H1 (cell line): ENCODE measurements at regions not wholly inside any gene's neighbourhood (a gene's known extent, or its start where the extent isn't known, plus 50 kb on each side); places are given as distances from the start of the nearest gene placed in this dataset.

Source experiments
- CBX5 ChIP-seq: fragments of 300-800, 300-1000 bp; sonication (generic); IDR thresholded peaks from 2 replicates; pipeline ENCODE4 v1.7.1; 2016; ENCODE audit warnings: antibody characterized with exemption, low read length, low read depth
- MAFK ChIP-seq: IDR thresholded peaks from 2 replicates; pipeline ENCODE4 v1.6.1; 2012; ENCODE audit warnings: low read depth, mild to moderate bottlenecking, improper control_type of control experiment, low read length
- TF ChIP-seq, protein P1 (sequence below): IDR thresholded peaks from 2 replicates; pipeline ENCODE4 v1.6.1; 2011; ENCODE audit warnings: low read depth, mild to moderate bottlenecking, low read length; ENCODE audit not compliant: insufficient read depth

DNA sequence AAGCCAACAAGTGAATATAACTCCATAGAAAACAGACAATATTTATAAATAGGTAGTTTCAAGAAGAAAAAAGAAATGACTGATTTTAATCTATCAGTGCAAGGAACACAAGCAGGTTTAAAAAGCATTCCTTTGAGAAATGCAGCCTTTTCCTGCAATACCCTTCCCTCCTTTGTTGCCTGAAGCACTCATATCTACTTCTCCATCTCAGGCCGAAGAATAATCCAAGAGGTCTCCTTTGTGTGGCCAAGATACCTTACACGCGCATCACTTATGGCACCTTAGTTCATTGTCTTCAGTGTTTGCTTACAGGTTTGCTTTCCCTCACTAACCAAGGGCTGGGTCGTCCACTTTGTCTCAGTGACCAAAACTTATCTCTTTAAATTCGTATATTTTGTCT, 93.0 kb downstream of the MAIP1 start (continued):
- TF ChIP-seq MAFK (no peak), CBX5 (no peak)
- TF ChIP-seq, protein P1, sequence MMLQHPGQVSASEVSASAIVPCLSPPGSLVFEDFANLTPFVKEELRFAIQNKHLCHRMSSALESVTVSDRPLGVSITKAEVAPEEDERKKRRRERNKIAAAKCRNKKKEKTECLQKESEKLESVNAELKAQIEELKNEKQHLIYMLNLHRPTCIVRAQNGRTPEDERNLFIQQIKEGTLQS, result no peak
